ENCODE measurements at regions not wholly inside any gene's neighbourhood (a gene's known extent, or its start where the extent isn't known, plus 50 kb on each side); places are given as distances from the start of the nearest gene placed in this dataset.

DNA sequence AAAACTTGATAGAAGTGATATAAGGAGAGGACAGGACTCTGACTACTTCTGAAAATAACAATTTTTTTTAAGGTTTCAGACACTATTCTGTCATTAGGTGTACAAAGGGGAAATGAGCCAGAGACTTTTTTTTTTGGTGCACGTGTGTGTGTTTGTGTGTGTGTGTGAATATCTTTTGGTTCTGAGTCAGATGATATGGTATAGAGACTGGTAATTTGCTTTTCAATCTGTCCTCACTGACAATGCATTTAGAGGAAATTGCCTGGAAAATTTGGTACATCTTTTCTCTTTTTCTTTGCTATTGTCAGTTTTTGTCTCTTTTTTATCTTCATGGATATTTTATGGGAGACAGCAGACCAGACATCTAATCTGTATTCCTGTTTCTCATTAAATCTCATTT, 59.3 kb downstream of the DDIT4L start:
- H3K4me1 ChIP-seq (ENCODE audit: control insufficient read depth, low read depth, low read length): no peaks in the 10 kb centered on the region
- H3K9me3 ChIP-seq (ENCODE audit: control insufficient read depth, low read depth, low read length): no peaks in the 10 kb centered on the region
- no peak overlapping the region for H3K9ac ChIP-seq (ENCODE audit: low read length)
- no peaks in the 10 kb centered on the region for H3K27me3 ChIP-seq (ENCODE audit: control insufficient read depth, insufficient read depth, low read length)
- no peak overlapping the region for H3K27ac ChIP-seq (ENCODE audit: low read length)
- H3K4me3 ChIP-seq (ENCODE audit: low read length): no peak overlapping the region
- no peaks in the 10 kb centered on the region for H3K36me3 ChIP-seq (ENCODE audit: control insufficient read depth, low read depth, low read length)

DNA sequence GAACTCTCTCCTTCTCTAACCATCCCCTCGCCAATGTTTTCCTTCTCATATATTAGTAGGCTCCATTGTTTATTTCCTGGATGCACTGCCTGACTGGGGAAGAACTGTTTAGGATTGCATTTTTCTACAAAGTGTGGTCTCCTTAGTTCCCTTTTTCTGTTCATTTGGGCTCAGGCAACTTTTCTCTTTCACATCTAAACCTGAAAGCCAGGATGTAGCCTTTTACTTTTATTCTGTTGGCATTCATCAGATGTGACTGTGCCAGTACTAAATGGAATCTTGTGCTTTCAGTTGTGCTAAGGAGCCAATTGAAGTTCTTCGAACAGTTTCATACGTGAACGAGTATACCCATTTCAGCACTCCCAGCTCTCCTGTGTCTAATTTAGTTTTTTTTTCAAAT, 59.8 kb downstream of the DDIT4L start:
- H3K4me1 ChIP-seq (ENCODE audit: control insufficient read depth, low read depth, low read length): no peaks in the 10 kb centered on the region
- no peak overlapping the region for H3K4me3 ChIP-seq (ENCODE audit: low read length)
- no peaks in the 10 kb centered on the region for H3K36me3 ChIP-seq (ENCODE audit: control insufficient read depth, low read depth, low read length)
- H3K27me3 ChIP-seq (ENCODE audit: control insufficient read depth, insufficient read depth, low read length): no peaks in the 10 kb centered on the region
- H3K27ac ChIP-seq (ENCODE audit: low read length): no peak overlapping the region
- H3K9ac ChIP-seq (ENCODE audit: low read length): no peak overlapping the region
- no peaks in the 10 kb centered on the region for H3K9me3 ChIP-seq (ENCODE audit: control insufficient read depth, low read depth, low read length)

GRCh38 chr4:100129774-100130173, 60.5 kb downstream of the DDIT4L start:
- H3K36me3 ChIP-seq (ENCODE audit: control insufficient read depth, low read depth, low read length): no peaks in the 10 kb centered on the region
- no peak overlapping the region for H3K27ac ChIP-seq (ENCODE audit: low read length)

DNA sequence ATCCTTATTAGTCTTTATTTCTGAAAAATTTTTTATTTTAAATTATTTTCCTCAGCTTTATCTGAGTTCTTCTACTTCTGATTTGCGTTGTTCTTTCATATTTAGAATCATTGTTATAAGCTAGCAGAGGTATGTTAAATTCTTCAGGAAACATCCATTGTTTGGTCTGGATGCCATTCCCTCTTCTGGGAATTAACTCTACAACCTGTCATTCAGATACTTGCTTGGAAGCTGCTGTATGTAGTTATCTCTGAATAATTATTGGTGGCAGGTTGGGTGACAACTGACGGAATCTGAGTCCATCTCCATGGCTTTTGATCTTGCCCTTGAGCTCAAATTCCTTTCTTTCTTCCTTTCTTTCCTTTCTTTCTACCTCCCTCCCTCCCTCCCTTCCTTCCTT, 61.9 kb downstream of the DDIT4L start:
- Histone ChIP-seq H3K36me3 (ENCODE audit: control insufficient read depth, low read depth, low read length) (no peaks in the 10 kb centered on the region), H3K4me1 (ENCODE audit: control insufficient read depth, low read depth, low read length) (no peaks in the 10 kb centered on the region), H3K9ac (ENCODE audit: low read length) (no peak overlapping the region), H3K27ac (ENCODE audit: low read length) (no peak overlapping the region), H3K9me3 (ENCODE audit: control insufficient read depth, low read depth, low read length) (no peaks in the 10 kb centered on the region), H3K4me3 (ENCODE audit: low read length) (no peak overlapping the region), H3K27me3 (ENCODE audit: control insufficient read depth, insufficient read depth, low read length) (no peaks in the 10 kb centered on the region)

More at GRCh38 chr4:100129774-100130173, 60.5 kb downstream of the DDIT4L start:
- Histone ChIP-seq H3K4me3 (ENCODE audit: low read length) (no peak overlapping the region), H3K9ac (ENCODE audit: low read length) (no peak overlapping the region), H3K4me1 (ENCODE audit: control insufficient read depth, low read depth, low read length) (no peaks in the 10 kb centered on the region), H3K9me3 (ENCODE audit: control insufficient read depth, low read depth, low read length) (no peaks in the 10 kb centered on the region), H3K27me3 (ENCODE audit: control insufficient read depth, insufficient read depth, low read length) (no peaks in the 10 kb centered on the region)

DNA sequence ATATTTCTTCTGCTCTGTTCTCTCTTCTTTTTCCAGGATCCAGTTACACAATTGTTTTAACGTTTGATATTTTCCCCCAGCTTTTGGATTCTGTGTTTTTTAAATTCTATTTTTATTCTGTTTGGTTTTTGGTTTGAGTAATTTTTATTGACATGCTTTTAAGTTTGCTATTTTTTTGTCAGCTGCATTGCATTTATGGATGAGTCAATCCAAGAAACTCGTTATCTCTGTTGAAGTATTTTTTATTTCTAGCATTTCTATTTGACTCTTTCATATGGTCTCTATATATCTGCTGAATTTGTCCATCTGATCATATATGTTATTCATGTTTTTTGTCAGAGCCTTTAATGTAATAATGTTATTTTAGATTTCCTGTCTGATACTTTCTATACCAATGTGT, 65.6 kb downstream of the DDIT4L start:
- H3K27ac ChIP-seq (ENCODE audit: low read length): no peak overlapping the region
- no peak overlapping the region for H3K4me3 ChIP-seq (ENCODE audit: low read length)
- H3K27me3 ChIP-seq (ENCODE audit: control insufficient read depth, insufficient read depth, low read length): no peaks in the 10 kb centered on the region
- no peaks in the 10 kb centered on the region for H3K4me1 ChIP-seq (ENCODE audit: control insufficient read depth, low read depth, low read length)
- H3K9me3 ChIP-seq (ENCODE audit: control insufficient read depth, low read depth, low read length): no peaks in the 10 kb centered on the region
- no peak overlapping the region for H3K9ac ChIP-seq (ENCODE audit: low read length)
- H3K36me3 ChIP-seq (ENCODE audit: control insufficient read depth, low read depth, low read length): no peaks in the 10 kb centered on the region

DNA sequence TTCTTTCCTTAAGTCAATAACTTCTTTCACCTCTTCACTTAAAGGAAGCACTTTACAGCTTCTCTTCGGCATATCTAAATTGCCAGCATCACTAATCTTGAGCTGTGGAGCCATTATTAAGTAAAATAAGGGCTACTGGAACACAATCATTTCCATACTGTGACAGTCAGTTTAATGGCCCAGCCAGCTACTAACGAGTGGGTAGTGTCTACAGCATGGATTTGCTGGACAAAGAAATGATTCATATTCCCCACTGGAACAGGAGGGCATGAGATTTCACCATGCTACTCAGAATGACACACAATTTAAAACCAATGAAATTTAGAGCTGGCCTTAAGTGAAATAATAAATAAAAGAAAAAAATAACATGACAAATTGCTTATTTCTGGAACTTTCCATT, 72.1 kb downstream of the DDIT4L start:
- no peak overlapping the region for H3K9ac ChIP-seq (ENCODE audit: low read length)
- H3K27ac ChIP-seq (ENCODE audit: low read length): no peak overlapping the region
- no peak overlapping the region for H3K4me3 ChIP-seq (ENCODE audit: low read length)
- H3K36me3 ChIP-seq (ENCODE audit: control insufficient read depth, low read depth, low read length): no peaks in the 10 kb centered on the region
- no peaks in the 10 kb centered on the region for H3K9me3 ChIP-seq (ENCODE audit: control insufficient read depth, low read depth, low read length)
- peaks cover 16% of the 10 kb centered on the region for H3K4me1 ChIP-seq (ENCODE audit: control insufficient read depth, low read depth, low read length)
- peaks cover 12% of the 10 kb centered on the region for H3K27me3 ChIP-seq (ENCODE audit: control insufficient read depth, insufficient read depth, low read length)

DNA sequence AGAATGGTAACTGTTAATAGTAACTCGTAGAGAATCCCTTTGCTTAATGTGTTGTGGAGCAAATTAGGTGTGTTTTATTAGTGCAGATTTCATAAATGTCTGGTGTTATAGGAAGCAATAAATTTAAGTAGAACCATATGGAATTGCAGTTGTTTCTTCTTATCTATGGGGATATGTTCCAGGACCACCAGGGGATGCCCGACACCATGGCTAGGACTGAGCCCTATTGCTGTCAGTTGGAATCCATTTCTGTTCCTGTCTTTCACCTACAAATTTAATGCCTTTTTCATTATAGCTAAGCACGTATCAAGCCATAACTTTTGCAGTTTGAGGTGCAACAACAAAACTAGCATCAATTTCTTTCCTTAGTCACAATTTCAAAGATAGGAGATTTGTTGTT, 72.5 kb downstream of the DDIT4L start:
- H3K36me3 ChIP-seq (ENCODE audit: control insufficient read depth, low read depth, low read length): no peaks in the 10 kb centered on the region
- no peak overlapping the region for H3K27ac ChIP-seq (ENCODE audit: low read length)
- H3K9ac ChIP-seq (ENCODE audit: low read length): no peak overlapping the region
- no peaks in the 10 kb centered on the region for H3K9me3 ChIP-seq (ENCODE audit: control insufficient read depth, low read depth, low read length)
- peaks cover 12% of the 10 kb centered on the region for H3K27me3 ChIP-seq (ENCODE audit: control insufficient read depth, insufficient read depth, low read length)
- peaks cover 21% of the 10 kb centered on the region for H3K4me1 ChIP-seq (ENCODE audit: control insufficient read depth, low read depth, low read length)
- no peak overlapping the region for H3K4me3 ChIP-seq (ENCODE audit: low read length)

GRCh38 chr4:100114909-100115308, 75.4 kb downstream of the DDIT4L start:
- H3K4me3 ChIP-seq (ENCODE audit: low read length): no peak overlapping the region
- H3K9me3 ChIP-seq (ENCODE audit: control insufficient read depth, low read depth, low read length): no peaks in the 10 kb centered on the region
- no peaks in the 10 kb centered on the region for H3K36me3 ChIP-seq (ENCODE audit: control insufficient read depth, low read depth, low read length)
- H3K4me1 ChIP-seq (ENCODE audit: control insufficient read depth, low read depth, low read length): peaks cover 24% of the 10 kb centered on the region
- peaks cover 12% of the 10 kb centered on the region for H3K27me3 ChIP-seq (ENCODE audit: control insufficient read depth, insufficient read depth, low read length)
- H3K9ac ChIP-seq (ENCODE audit: low read length): no peak overlapping the region
- no peak overlapping the region for H3K27ac ChIP-seq (ENCODE audit: low read length)

DNA sequence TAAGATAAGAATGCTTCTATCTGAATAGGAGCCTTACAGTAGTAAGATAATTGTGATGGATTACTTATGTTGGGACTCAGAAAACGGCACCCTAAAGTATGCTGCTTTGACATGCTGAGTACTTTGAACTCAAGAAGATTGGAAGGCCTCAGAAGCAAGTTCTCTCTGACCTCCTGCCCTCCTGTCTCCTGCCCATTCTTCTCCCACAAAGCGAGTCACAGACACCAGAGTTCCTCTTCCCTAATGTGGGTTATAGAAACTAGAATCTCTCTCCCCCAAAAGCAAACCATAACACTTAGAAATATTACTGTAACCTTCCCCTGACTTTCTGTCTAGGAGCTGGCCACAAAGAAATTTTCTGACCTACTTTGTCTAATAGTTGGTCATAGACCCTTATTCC, 76.5 kb downstream of the DDIT4L start:
- no peak overlapping the region for H3K4me3 ChIP-seq (ENCODE audit: low read length)
- no peak overlapping the region for H3K9ac ChIP-seq (ENCODE audit: low read length)
- H3K9me3 ChIP-seq (ENCODE audit: control insufficient read depth, low read depth, low read length): no peaks in the 10 kb centered on the region
- H3K27me3 ChIP-seq (ENCODE audit: control insufficient read depth, insufficient read depth, low read length): peaks cover 12% of the 10 kb centered on the region
- H3K27ac ChIP-seq (ENCODE audit: low read length): no peak overlapping the region
- peaks cover 24% of the 10 kb centered on the region for H3K4me1 ChIP-seq (ENCODE audit: control insufficient read depth, low read depth, low read length)
- H3K36me3 ChIP-seq (ENCODE audit: control insufficient read depth, low read depth, low read length): no peaks in the 10 kb centered on the region

GRCh38 chr4:100113096-100113495, 77.2 kb downstream of the DDIT4L start:
- Histone ChIP-seq H3K9me3 (ENCODE audit: control insufficient read depth, low read depth, low read length) (no peaks in the 10 kb centered on the region), H3K27ac (ENCODE audit: low read length) (no peak overlapping the region), H3K4me1 (ENCODE audit: control insufficient read depth, low read depth, low read length) (peaks cover 24% of the 10 kb centered on the region), H3K36me3 (ENCODE audit: control insufficient read depth, low read depth, low read length) (no peaks in the 10 kb centered on the region), H3K27me3 (ENCODE audit: control insufficient read depth, insufficient read depth, low read length) (peaks cover 12% of the 10 kb centered on the region), H3K9ac (ENCODE audit: low read length) (no peak overlapping the region), H3K4me3 (ENCODE audit: low read length) (no peak overlapping the region)

DNA sequence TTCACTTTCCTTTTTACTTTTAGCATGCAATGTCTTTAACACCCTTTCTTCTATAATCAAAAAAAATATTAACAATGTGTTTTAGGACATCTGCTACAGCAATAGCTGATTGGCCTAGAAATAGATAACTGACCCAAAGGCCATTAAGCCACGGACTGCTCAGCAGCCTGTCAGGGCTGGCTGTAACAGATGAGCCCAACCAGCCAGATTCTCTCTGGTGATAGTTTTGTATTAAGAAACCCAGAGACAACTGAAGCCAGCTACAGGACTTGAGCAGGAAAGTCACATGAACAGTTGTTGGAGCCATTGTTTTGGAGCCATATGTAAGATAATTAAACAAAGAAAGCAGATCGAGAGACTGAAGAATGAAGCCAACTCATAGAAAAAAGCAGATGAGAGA, 80.3 kb downstream of the DDIT4L start:
- no peaks in the 10 kb centered on the region for H3K27me3 ChIP-seq (ENCODE audit: control insufficient read depth, insufficient read depth, low read length)

GRCh38 chr4:100108869-100109268, 81.4 kb downstream of the DDIT4L start:
- no peak overlapping the region for H3K4me3 ChIP-seq (ENCODE audit: low read length)
- no peaks in the 10 kb centered on the region for H3K27me3 ChIP-seq (ENCODE audit: control insufficient read depth, insufficient read depth, low read length)
- no peak overlapping the region for H3K27ac ChIP-seq (ENCODE audit: low read length)
- H3K9ac ChIP-seq (ENCODE audit: low read length): no peak overlapping the region
- H3K4me1 ChIP-seq (ENCODE audit: control insufficient read depth, low read depth, low read length): peaks cover 12% of the 10 kb centered on the region
- H3K36me3 ChIP-seq (ENCODE audit: control insufficient read depth, low read depth, low read length): no peaks in the 10 kb centered on the region
- no peaks in the 10 kb centered on the region for H3K9me3 ChIP-seq (ENCODE audit: control insufficient read depth, low read depth, low read length)

More for the DNA sequence above, 80.3 kb downstream of the DDIT4L start:
- Histone ChIP-seq H3K9me3 (ENCODE audit: control insufficient read depth, low read depth, low read length) (no peaks in the 10 kb centered on the region), H3K4me1 (ENCODE audit: control insufficient read depth, low read depth, low read length) (peaks cover 13% of the 10 kb centered on the region), H3K4me3 (ENCODE audit: low read length) (no peak overlapping the region), H3K36me3 (ENCODE audit: control insufficient read depth, low read depth, low read length) (no peaks in the 10 kb centered on the region), H3K9ac (ENCODE audit: low read length) (no peak overlapping the region), H3K27ac (ENCODE audit: low read length) (no peak overlapping the region)
